Sigmoid colon (tissue), 3 donors: ENCODE measurements at regions not wholly inside any gene's neighbourhood (a gene's known extent, or its start where the extent isn't known, plus 50 kb on each side); places are given as distances from the start of the nearest gene placed in this dataset.

Experiments
- POLR2A ChIP-seq, 2 donors: fragments of 450-650 bp; IDR thresholded peaks; one replicate each; pipeline ENCODE4 v1.6.1; 2016; ENCODE audit warnings: antibody characterized with exemption in 2 of 2, mild to moderate bottlenecking in 2 of 2, moderate library complexity in 2 of 2
- TF ChIP-seq, protein P1 (sequence below), 4 experiments: fragments of 450-650 bp in 3 of 4; fragments of 200-600 bp in 1 of 4; IDR thresholded peaks; one replicate each; pipeline ENCODE4 v1.5.1; 2016 to 2019; ENCODE audit warnings: antibody characterized with exemption in 4 of 4, mild to moderate bottlenecking in 3 of 4, moderate library complexity in 2 of 4

DNA sequence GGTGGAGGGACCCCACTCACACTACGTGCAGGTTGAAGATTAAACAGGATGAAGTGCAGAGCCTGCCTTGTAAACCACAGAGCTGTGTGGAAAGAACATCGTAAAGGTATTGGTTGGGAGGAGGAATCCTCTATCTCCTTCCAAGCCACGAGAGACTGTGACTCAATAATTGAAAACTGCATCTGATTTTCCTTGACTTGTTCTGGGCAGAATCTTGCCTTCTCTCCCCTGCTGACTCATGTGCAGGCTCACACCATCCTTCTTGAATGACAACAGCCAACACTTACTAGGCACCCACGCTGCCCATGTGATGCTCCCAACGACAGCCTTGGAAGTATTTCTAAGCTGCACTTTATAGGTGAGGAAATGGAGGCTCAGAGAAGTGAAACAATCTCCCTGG lies 563.0 kb downstream of the MIAT start:
- TF ChIP-seq, protein P1, sequence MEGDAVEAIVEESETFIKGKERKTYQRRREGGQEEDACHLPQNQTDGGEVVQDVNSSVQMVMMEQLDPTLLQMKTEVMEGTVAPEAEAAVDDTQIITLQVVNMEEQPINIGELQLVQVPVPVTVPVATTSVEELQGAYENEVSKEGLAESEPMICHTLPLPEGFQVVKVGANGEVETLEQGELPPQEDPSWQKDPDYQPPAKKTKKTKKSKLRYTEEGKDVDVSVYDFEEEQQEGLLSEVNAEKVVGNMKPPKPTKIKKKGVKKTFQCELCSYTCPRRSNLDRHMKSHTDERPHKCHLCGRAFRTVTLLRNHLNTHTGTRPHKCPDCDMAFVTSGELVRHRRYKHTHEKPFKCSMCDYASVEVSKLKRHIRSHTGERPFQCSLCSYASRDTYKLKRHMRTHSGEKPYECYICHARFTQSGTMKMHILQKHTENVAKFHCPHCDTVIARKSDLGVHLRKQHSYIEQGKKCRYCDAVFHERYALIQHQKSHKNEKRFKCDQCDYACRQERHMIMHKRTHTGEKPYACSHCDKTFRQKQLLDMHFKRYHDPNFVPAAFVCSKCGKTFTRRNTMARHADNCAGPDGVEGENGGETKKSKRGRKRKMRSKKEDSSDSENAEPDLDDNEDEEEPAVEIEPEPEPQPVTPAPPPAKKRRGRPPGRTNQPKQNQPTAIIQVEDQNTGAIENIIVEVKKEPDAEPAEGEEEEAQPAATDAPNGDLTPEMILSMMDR (IDR thresholded peaks at IDR 0.05) = no peak
- no peak for TF ChIP-seq POLR2A (IDR thresholded peaks at IDR 0.05)
